ENCODE measurements at regions not wholly inside any gene's neighbourhood (a gene's known extent, or its start where the extent isn't known, plus 50 kb on each side); places are given as distances from the start of the nearest gene placed in this dataset.

DNA sequence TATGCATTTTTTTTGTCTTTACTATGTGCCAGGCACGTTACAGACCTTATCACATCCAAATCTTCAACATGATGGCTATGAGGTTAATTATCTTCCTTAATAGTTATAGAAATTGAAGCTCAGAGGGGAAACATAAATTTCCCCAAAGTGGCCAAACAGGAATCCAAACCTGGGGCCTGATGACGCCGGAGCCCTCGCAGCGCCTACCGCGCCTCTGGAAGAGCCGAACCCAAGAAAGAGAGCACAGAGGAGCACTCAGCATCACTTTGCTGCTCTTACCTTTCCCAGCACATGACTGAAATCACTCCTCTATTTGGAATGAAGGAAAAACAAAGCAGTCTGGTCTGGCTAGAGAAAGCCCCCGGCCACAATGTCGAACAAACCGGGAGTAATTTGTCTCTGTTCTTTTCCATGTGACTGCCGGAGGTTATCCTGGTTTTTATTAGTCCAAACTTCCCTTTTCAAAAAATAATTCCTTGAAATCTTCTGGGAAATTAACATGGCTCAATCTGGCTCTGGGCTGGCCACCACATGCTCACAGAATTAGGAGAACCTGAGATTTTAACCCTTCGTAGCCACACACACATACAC lies 195.5 kb downstream of the ADSS2 start:
- no peak overlapping the region for H3K9ac ChIP-seq (ENCODE audit: low read depth, low read length, poor library complexity, severe bottlenecking)
- H3K9me3 ChIP-seq (ENCODE audit: insufficient read depth, low read depth, low read length): no peaks in the 10 kb centered on the region
- H3K9me2 ChIP-seq (replicated peaks; ENCODE audit: low read depth, low read length): no peaks in the 10 kb centered on the region
- H3K79me2 ChIP-seq (ENCODE audit: insufficient read depth, low read length): no peaks in the 10 kb centered on the region
- H3F3A ChIP-seq (ENCODE audit: low read depth): no peaks in the 10 kb centered on the region
- TF ChIP-seq, protein P1, sequence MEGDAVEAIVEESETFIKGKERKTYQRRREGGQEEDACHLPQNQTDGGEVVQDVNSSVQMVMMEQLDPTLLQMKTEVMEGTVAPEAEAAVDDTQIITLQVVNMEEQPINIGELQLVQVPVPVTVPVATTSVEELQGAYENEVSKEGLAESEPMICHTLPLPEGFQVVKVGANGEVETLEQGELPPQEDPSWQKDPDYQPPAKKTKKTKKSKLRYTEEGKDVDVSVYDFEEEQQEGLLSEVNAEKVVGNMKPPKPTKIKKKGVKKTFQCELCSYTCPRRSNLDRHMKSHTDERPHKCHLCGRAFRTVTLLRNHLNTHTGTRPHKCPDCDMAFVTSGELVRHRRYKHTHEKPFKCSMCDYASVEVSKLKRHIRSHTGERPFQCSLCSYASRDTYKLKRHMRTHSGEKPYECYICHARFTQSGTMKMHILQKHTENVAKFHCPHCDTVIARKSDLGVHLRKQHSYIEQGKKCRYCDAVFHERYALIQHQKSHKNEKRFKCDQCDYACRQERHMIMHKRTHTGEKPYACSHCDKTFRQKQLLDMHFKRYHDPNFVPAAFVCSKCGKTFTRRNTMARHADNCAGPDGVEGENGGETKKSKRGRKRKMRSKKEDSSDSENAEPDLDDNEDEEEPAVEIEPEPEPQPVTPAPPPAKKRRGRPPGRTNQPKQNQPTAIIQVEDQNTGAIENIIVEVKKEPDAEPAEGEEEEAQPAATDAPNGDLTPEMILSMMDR (conservative IDR thresholded peaks at IDR 0.05; ENCODE audit: low read length): no peak
- TF ChIP-seq EZH2phosphoT487 (IDR thresholded peaks at IDR 0.05; ENCODE audit: borderline replicate concordance): no peak
- H3K4me2 ChIP-seq (ENCODE audit: low read depth, low read length, poor library complexity, severe bottlenecking): no peak overlapping the region
- no peaks in the 10 kb centered on the region for H3K27me3 ChIP-seq (ENCODE audit: insufficient read depth, low read length, poor library complexity, severe bottlenecking)
- no peak overlapping the region for H2AFZ ChIP-seq (ENCODE audit: low read length)
- no peaks in the 10 kb centered on the region for H4K20me1 ChIP-seq (ENCODE audit: insufficient read depth, low read length, poor library complexity, severe bottlenecking)
- no peaks in the 10 kb centered on the region for H3K4me1 ChIP-seq (ENCODE audit: insufficient read depth, low read length, poor library complexity, severe bottlenecking)
- no peaks in the 10 kb centered on the region for H3K36me3 ChIP-seq (ENCODE audit: insufficient read depth, low read length)
- no peak overlapping the region for H3K4me3 ChIP-seq (ENCODE audit: low read length, poor library complexity, severe bottlenecking)

DNA sequence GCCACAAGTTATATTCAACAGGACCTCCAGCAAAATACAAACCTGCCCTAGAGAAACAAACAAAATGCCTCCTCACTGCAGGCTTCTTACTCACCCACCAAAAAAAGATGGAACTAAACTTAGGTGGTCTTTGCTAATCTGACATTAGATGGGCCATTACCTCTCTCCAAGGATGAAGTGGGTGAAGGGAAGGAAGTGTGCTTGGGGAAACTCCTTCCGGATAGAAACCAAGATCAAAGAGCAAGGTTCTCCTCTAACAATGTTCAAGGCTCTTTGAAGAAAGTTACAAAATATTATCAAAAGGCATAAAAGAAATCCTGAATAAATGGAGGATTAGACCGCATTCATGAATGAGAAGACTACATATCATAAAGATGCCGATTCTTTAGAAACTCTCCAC lies 187.5 kb downstream of the ADSS2 start:
- TF ChIP-seq EZH2phosphoT487 (IDR thresholded peaks at IDR 0.05; ENCODE audit: borderline replicate concordance): no peak
- TF ChIP-seq, protein P1 (conservative IDR thresholded peaks at IDR 0.05; ENCODE audit: low read length): no peak
- H3K4me2 ChIP-seq (ENCODE audit: low read depth, low read length, poor library complexity, severe bottlenecking): no peak overlapping the region

DNA sequence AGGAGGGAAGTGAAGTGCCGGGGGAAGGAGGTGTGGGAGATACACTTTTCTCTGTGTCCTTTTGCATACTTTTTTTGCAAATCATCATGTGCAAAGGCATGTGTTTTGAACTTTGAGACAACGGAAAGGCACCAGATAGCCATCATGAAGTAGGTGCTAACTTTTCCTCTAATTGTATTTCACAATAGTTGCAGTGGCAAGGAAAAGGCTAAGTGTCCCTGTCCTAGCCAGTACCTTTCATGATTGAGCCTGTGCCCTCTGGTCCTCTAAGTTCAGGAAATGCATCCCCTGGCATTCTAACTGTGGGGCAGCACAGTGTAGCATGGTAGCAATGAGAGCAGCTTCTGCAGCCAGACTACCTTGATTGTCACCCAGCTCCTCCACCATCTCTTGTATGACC lies 186.2 kb downstream of the ADSS2 start:
- no peaks in the 10 kb centered on the region for H3K27me3 ChIP-seq (ENCODE audit: insufficient read depth, low read length, poor library complexity, severe bottlenecking)
- no peak overlapping the region for H3K4me2 ChIP-seq (ENCODE audit: low read depth, low read length, poor library complexity, severe bottlenecking)
- TF ChIP-seq EZH2phosphoT487 (IDR thresholded peaks at IDR 0.05; ENCODE audit: borderline replicate concordance): no peak
- TF ChIP-seq, protein P1 (conservative IDR thresholded peaks at IDR 0.05; ENCODE audit: low read length): no peak
- no peaks in the 10 kb centered on the region for H3K9me2 ChIP-seq (replicated peaks; ENCODE audit: low read depth, low read length)
- H3K4me1 ChIP-seq (ENCODE audit: insufficient read depth, low read length, poor library complexity, severe bottlenecking): no peaks in the 10 kb centered on the region
- H3F3A ChIP-seq (ENCODE audit: low read depth): no peaks in the 10 kb centered on the region
- H2AFZ ChIP-seq (ENCODE audit: low read length): no peak overlapping the region
- H3K79me2 ChIP-seq (ENCODE audit: insufficient read depth, low read length): no peaks in the 10 kb centered on the region
- H4K20me1 ChIP-seq (ENCODE audit: insufficient read depth, low read length, poor library complexity, severe bottlenecking): no peaks in the 10 kb centered on the region
- H3K9me3 ChIP-seq (ENCODE audit: insufficient read depth, low read depth, low read length): no peaks in the 10 kb centered on the region
- H3K9ac ChIP-seq (ENCODE audit: low read depth, low read length, poor library complexity, severe bottlenecking): no peak overlapping the region
- no peak overlapping the region for H3K4me3 ChIP-seq (ENCODE audit: low read length, poor library complexity, severe bottlenecking)
- no peaks in the 10 kb centered on the region for H3K36me3 ChIP-seq (ENCODE audit: insufficient read depth, low read length)

More for the DNA sequence above, 187.5 kb downstream of the ADSS2 start:
- Histone ChIP-seq H3K9me2 (replicated peaks; ENCODE audit: low read depth, low read length) (no peaks in the 10 kb centered on the region), H3K36me3 (ENCODE audit: insufficient read depth, low read length) (no peaks in the 10 kb centered on the region), H3K4me1 (ENCODE audit: insufficient read depth, low read length, poor library complexity, severe bottlenecking) (no peaks in the 10 kb centered on the region), H3K27me3 (ENCODE audit: insufficient read depth, low read length, poor library complexity, severe bottlenecking) (no peaks in the 10 kb centered on the region), H3K79me2 (ENCODE audit: insufficient read depth, low read length) (no peaks in the 10 kb centered on the region), H3F3A (ENCODE audit: low read depth) (no peaks in the 10 kb centered on the region), H3K9ac (ENCODE audit: low read depth, low read length, poor library complexity, severe bottlenecking) (no peak overlapping the region), H3K9me3 (ENCODE audit: insufficient read depth, low read depth, low read length) (no peaks in the 10 kb centered on the region), H3K4me3 (ENCODE audit: low read length, poor library complexity, severe bottlenecking) (no peak overlapping the region), H2AFZ (ENCODE audit: low read length) (no peak overlapping the region), H4K20me1 (ENCODE audit: insufficient read depth, low read length, poor library complexity, severe bottlenecking) (no peaks in the 10 kb centered on the region)

Measured in Loucy (cell line).